ENCODE measurements at regions not wholly inside any gene's neighbourhood (a gene's known extent, or its start where the extent isn't known, plus 50 kb on each side); places are given as distances from the start of the nearest gene placed in this dataset.

- TF ChIP-seq POLR2A (IDR thresholded peaks at IDR 0.05; ENCODE audit: low read depth, low read length): no peak
- TF ChIP-seq POLR2AphosphoS5 (IDR thresholded peaks at IDR 0.05; ENCODE audit: low read depth, low read length): no peak
These were observed 1339.2 kb upstream of the TENM4 start for GRCh38 chr11:80779905-80780605.

All from GM12892 (cell line).